H1 (cell line): ENCODE measurements at regions not wholly inside any gene's neighbourhood (a gene's known extent, or its start where the extent isn't known, plus 50 kb on each side); places are given as distances from the start of the nearest gene placed in this dataset.

ENCODE experiments used
- CEBPB ChIP-seq: IDR thresholded peaks from 2 replicates; pipeline ENCODE4 v1.6.1; 2012; ENCODE audit warnings: low read depth, low read length
- CHD1 ChIP-seq: IDR thresholded peaks from 2 replicates; pipeline ENCODE4 v1.6.1; 2012; ENCODE audit warnings: low read depth, low read length, improper control_type of control experiment
- CTCF ChIP-seq, 3 experiments: IDR thresholded peaks; 1 replicate in 2 of 3; 2 replicates in 1 of 3; pipeline versions ENCODE4 v1.5.1 to v1.6.1; 2011; ENCODE audit warnings: low read length in 3 of 3, mild to moderate bottlenecking in 3 of 3, inconsistent platforms in 2 of 3, low read depth in 1 of 3, moderate library complexity in 1 of 3; ENCODE audit not compliant: insufficient read depth in 1 of 3; ENCODE audit errors: control extremely low read depth in 1 of 3
- RFX5 ChIP-seq: IDR thresholded peaks from 2 replicates; pipeline ENCODE4 v1.6.1; 2011; ENCODE audit warnings: low read depth, low read length, improper control_type of control experiment, borderline replicate concordance

GRCh38 chr2:143960177-143960576 lies 559.7 kb downstream of the ZEB2 start:
- TF ChIP-seq CTCF (IDR thresholded peaks at IDR 0.05; ENCODE audit: control extremely low read depth in 1 of 3, insufficient read depth in 1 of 3, low read depth in 1 of 3, low read length in 3 of 3): no peak
- TF ChIP-seq RFX5: no peak
- no peak for TF ChIP-seq CHD1
- no peak for TF ChIP-seq CEBPB
